IMR-90 (cell line): ENCODE measurements at regions not wholly inside any gene's neighbourhood (a gene's known extent, or its start where the extent isn't known, plus 50 kb on each side); places are given as distances from the start of the nearest gene placed in this dataset.

Experiments
- FOS ChIP-seq: fragments of 150-350 bp; IDR thresholded peaks from 2 replicates; pipeline ENCODE4 v1.6.1; 2016; ENCODE audit warnings: low read depth, low read length
- NFE2L2 ChIP-seq: fragments of 150-350 bp; IDR thresholded peaks from 2 replicates; pipeline ENCODE4 v1.6.1; 2016; ENCODE audit warnings: low read depth, mild to moderate bottlenecking, low read length
- POLR2A ChIP-seq: IDR thresholded peaks from 2 replicates; pipeline ENCODE4 v1.6.1; 2012; ENCODE audit warnings: mild to moderate bottlenecking, low read depth, low read length
- RAD21 ChIP-seq: IDR thresholded peaks from 2 replicates; pipeline ENCODE4 v1.6.1; 2012; ENCODE audit warnings: low read length, improper control_type of control experiment
- TF ChIP-seq, protein P1 (sequence below): conservative IDR thresholded peaks from 2 replicates; pipeline ENCODE4 v1.5.1; 2012; ENCODE audit warnings: mild to moderate bottlenecking, low read depth, low read length, improper control_type of control experiment
- TF ChIP-seq, protein P2 (sequence below): fragments of 150-350 bp; IDR thresholded peaks from 2 replicates; pipeline ENCODE4 v1.6.1; 2017; ENCODE audit warnings: mild to moderate bottlenecking, antibody characterized with exemption, low read length, low read depth

DNA sequence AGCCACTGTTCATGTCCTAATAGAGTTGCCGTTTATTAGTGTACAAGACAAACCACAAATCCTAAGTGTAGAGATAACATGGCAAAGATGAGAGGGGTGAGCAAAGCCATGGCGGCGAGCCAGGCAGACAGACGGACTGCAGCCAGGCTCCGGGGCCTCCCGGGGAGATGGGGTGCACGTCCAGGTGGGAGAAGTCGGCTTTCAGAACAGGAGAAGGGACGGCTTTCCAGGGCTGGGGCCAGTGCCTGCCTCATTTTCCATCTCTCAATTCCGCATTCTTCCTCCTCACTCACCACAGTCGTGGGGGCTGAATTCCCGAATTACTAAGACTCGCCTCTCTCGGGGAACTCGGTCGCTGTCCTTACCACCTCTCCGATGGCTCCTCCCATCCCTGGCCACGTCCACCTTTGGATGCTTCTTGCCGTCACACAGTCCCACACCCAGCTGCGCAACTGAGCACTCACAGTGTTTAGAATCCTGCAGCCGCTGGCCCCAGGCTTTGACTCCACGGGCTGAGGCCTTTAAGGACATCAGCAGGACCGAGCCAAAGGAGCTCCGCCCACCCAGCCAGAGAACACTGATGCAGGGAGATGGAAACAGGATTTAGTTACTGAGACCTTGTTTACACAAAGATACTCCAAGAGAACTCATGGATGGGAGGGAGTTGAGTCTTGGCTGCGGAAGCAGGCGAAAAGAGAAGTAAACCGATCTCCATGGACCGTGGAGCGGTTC lies 59.7 kb downstream of the RNF112 start:
- TF ChIP-seq NFE2L2: no peak
- TF ChIP-seq, protein P1, sequence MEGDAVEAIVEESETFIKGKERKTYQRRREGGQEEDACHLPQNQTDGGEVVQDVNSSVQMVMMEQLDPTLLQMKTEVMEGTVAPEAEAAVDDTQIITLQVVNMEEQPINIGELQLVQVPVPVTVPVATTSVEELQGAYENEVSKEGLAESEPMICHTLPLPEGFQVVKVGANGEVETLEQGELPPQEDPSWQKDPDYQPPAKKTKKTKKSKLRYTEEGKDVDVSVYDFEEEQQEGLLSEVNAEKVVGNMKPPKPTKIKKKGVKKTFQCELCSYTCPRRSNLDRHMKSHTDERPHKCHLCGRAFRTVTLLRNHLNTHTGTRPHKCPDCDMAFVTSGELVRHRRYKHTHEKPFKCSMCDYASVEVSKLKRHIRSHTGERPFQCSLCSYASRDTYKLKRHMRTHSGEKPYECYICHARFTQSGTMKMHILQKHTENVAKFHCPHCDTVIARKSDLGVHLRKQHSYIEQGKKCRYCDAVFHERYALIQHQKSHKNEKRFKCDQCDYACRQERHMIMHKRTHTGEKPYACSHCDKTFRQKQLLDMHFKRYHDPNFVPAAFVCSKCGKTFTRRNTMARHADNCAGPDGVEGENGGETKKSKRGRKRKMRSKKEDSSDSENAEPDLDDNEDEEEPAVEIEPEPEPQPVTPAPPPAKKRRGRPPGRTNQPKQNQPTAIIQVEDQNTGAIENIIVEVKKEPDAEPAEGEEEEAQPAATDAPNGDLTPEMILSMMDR: no peak
- no peak for TF ChIP-seq FOS
- no peak for TF ChIP-seq POLR2A
- no peak for TF ChIP-seq RAD21
- TF ChIP-seq, protein P2, sequence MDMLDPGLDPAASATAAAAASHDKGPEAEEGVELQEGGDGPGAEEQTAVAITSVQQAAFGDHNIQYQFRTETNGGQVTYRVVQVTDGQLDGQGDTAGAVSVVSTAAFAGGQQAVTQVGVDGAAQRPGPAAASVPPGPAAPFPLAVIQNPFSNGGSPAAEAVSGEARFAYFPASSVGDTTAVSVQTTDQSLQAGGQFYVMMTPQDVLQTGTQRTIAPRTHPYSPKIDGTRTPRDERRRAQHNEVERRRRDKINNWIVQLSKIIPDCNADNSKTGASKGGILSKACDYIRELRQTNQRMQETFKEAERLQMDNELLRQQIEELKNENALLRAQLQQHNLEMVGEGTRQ: no peak
